Fibroblast of skin of scalp (primary cell): ENCODE measurements at regions not wholly inside any gene's neighbourhood (a gene's known extent, or its start where the extent isn't known, plus 50 kb on each side); places are given as distances from the start of the nearest gene placed in this dataset.

ENCODE experiments used
- DNase-seq: peaks from one replicate; pipeline ENCODE4 v3.0.0-alpha.2; 2013

DNA sequence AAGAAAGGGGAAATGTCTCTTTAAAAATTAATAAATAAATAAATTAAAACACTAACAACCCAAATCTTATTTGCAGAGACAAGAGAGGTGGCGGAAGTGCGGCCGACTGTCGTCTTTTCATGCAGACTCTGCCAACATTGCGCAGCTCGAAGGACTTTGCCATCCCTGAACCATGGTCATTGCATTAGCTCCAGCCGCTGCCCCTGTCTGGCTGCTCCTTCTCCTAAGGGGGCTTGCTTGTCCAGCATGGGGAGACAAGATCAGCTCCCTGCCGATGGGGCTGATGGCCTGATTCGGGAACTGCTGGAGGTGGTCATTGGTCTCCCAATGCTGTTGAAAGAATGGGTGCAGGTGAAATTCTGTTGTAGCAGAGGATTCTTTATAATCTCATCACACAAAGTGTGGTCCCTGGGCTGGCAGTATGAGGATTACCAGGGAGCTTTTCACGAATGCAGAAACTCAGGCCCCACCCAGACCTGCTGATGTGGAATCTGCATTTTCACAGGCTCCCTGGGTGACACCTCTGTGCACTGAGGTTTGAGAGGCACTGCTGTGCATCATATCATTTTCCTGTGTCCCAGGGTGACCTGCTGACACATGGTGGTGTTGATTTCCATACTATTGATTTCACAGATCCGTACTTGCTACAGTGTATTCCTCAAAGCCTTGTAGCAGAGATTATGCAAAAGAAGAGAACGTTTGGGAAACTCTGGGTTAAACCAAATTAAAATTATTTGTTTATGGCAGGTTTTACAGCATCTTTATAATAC is 172.4 kb upstream of the ZMIZ1 start:
- no peak for DNase-seq

DNA sequence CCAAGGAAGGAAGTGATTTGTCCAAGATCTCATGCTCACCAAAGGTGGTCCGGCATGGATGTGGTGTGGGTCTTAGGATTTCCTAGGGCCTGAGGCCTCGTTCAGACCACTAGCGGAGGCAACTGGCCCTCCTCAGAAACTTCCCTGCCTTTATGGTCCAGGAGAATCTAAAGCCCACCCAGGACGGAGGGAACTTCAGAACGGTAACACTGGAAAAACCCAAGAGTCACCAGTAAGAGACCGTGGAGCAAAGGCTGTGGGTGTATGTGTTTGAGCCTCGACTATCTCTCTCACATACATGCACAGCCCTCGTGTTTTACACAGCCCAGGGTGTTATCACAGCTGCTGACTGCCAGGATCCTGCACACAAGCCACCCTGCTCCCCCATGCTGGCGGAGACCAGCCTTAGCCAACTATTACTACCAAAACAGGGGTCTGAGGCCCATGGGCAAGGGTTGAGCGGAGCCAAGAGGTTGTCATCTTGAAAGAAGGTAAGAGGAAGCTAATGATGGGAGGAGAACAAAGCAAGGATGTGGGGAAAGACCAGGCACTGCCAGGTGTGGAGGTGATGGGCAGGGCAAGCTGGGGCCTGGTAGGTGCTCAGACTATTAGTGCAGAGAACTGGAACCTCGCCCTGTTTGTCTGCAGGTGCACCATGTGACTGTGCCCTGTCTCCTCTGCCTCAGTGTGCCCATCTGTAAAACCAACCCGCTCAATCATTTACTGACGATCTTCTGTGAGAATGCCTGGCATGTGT is 170.2 kb upstream of the ZMIZ1 start:
- DNase-seq = no peak

- no peak for DNase-seq
These were observed 169.5 kb upstream of the ZMIZ1 start for GRCh38 chr10:78899098-78899754.

DNA sequence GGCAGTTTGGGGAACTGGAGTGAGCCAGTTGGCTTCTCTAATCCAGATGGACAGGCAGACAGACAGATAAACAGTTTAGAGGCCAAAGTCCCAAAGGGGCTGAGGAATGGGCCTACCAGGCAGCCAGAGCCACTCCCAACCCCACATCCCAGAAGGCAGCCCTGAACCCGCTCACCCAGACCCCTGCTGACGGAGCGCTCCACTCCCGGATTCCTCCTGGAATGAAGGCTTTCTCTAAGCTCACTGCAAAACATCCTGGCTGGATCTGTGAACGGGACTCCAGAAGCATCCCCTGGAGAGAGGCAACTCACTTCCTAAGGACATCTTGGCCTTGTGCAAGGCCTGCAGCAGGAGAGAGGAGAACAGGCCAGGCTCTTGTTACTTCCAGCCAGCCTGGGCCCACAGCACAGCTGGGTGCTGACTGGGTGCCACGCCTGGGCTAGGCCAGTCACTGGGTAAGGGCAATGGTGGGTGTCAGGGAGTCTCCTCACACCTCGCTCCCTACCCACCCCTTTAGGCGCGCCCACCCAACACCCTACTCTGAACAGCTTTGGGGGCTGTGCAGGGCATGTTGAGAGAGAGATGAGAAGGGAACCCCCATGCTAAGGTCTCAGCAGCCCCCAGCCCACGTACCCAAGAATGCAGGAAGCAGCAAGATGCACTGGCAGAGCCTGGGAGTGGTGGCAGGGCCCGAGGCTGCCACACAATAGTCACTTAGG is 168.6 kb upstream of the ZMIZ1 start:
- peak; percentile 79 for DNase-seq

GRCh38 chr10:78900715-78901430 is 167.9 kb upstream of the ZMIZ1 start:
- no peak for DNase-seq

GRCh38 chr10:78901694-78902093 is 167.1 kb upstream of the ZMIZ1 start:
- no peak for DNase-seq

GRCh38 chr10:78902815-78903214 is 166.0 kb upstream of the ZMIZ1 start:
- DNase-seq = no peak

GRCh38 chr10:78903341-78903940 is 165.3 kb upstream of the ZMIZ1 start:
- DNase-seq = no peak

DNA sequence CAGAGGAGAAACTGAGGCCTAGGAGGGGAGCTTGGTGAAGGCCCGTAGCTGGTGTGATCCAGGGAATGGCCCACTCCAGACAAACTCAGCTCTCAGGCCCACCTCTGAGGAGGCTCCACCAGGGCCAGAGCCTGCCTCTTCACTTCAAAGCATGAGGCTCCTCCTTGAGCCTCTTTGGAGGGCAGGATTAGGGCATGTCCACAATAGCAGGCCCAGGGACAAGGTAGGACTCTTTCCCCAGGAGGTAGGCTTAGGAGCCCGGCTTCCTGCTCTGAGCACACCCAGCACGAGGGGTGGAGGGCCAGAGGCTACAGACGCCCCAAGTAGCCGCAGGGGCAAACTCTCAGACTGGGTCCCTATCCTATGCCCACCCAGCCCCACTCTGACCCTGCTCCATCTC is 164.6 kb upstream of the ZMIZ1 start:
- DNase-seq = no peak

DNA sequence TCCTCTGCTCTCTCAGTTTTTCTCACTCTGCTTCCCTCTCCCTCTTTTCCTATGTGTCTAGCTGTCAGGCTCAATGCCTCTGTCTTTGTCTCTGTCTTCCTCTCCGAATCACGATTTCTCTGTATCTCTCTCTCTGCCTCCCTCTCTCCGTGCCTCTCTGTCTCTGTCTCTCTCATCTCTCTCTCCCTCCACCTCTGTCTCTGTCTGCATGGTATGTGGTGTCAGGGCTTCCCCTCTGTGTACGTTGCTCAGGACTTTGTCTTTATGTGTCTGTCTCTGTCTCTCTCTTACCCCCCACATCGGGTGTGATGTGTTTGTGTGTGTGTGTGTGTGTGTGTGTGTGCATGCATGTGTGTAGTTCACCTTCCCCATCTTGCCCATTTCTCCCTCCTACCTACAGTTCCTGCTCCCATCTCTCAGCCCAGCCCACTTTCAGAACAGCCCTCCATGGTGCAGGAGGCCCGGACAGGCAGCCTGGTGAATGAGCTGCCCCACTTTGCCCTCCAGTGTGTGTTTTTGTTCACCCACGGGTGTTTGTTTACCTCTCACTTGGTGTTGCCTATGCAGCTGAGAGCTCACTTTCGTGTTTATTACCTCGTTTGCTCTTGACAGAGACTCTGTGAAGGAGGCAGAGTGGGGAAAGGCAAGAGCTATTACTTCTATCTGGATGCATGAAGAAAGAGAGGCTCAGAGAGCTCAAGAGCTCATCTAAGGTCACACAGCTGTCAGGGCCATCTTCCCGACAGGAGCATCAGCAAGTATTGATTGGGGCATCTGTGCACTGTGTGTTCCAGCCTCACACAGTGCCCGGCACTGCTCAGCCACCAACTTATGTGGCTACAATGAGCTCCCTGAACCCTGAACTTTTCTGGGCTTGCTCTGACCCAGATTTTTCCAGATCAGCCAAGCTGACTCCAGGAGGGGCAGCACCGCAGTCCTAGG is 163.5 kb upstream of the ZMIZ1 start:
- no peak for DNase-seq

DNA sequence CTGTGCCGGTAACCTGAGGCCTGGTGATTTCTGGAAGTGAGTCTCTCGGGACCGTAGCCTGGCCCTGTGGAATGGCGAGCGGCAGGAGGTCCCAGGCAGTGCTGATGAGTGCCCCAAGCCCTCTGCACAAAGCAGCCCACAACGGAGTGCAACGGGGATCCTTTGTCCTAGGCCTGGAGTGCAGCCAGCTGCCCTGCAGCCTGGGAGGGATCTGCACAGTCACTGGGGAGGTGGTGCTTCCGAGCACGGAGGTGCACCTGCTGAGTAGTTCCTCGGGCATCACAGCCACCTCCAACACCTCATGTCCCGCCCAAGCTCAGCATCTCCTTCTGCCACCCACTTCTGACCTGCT is 162.8 kb upstream of the ZMIZ1 start:
- DNase-seq = no peak

DNA sequence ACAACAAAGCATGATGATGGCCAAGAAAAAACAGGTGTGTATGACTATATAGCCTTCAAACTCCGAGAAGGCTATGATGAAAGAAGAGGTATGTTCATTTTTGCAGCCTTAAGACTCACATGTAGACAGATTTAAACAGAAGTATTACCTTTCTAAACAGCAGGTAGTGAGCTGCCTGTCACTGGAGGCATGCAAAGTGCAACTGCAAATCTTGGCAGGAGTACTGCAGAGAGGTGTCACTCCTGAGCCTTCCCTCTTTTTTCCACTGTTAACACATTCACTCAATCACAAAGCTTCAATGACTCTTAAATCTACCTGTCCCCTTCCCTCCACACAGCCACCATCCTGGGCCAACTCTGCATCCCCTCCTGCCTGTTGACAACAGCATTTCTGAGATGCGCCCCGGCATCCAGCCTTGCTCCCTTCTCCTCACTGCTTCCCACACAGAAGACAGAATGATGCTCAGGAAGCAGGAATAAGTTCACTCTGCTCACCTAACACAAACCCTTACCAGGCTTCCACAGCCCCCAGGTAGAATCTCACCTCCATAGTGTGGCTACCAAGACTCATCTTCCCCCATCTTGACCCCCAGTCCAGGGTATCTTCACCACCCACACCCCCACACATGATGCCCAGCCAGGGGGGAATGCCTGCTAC is 161.9 kb upstream of the ZMIZ1 start:
- DNase-seq = no peak

DNA sequence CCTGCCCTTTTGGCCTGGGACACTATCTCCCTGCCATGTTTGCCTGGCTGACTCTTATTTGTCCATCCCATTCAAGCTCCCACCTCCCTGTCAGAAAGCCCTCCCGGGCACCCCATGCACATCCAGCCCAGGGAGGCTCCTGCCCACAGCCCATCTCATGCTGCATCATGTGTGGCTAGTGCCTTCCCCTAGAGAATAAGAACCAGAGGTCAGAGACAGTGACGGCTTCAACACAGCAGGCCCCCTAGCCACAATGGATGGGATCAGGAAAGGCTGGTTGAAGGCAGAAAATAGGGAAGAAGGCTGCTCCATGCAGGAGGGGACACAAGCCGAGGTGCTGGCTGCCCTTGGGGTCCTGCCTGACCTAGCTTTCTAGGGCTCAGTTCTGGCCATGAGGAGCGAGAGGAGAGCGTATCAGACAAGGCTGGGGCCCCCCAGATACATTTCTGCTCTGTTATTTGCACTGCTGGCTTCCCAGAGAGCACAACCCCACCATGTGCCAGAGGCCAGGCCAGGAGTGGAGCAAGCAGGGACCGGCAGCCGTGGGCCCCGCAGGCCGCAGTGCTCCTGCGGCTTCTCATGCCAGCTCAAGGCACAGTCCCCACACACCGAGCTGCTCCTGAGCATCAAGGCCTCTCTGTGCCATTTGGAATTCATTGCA is 161.1 kb upstream of the ZMIZ1 start:
- no peak for DNase-seq

- DNase-seq = no peak
These were observed 159.5 kb upstream of the ZMIZ1 start for GRCh38 chr10:78909221-78909620.

- no peak for DNase-seq
These were observed 158.7 kb upstream of the ZMIZ1 start for GRCh38 chr10:78910021-78910420.

DNA sequence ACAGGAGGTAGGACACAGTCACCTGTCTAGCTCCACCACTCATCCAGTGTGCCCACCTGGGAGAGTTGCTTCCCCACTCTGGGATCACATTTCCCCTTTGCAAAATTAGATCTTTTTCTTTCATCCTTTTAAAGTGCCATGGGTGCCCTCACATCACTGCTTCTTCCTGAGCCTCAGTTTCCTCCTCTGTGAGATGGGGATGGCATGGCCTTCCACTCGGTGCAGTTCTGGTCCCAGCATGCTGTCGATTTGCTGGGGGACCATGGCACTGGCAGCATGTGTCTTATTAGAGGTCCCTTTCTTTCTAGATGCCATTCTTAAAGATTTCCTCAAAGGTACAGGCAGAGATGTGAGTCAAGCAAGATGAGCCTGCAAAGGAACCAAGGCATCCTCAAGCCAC is 158.3 kb upstream of the ZMIZ1 start:
- no peak for DNase-seq

DNA sequence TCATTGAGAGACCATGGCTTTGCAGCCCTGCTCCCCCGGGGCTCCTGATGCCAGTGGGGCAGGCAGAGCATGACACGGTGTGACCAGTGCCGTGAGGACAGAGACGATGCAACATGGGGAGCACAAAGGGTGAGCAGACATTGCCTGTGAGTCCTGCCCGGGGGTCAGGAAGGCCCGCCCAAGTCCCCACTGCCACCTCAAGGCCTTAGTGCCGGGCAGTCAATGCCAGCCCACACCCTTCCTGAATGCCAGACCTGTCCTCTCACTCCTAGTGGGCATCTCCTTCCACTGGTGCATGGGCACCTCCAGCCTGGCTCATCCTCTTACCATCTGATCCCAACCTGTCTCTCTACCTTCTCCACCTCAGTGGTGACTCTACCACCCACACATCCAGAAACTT is 157.9 kb upstream of the ZMIZ1 start:
- no peak for DNase-seq

DNA sequence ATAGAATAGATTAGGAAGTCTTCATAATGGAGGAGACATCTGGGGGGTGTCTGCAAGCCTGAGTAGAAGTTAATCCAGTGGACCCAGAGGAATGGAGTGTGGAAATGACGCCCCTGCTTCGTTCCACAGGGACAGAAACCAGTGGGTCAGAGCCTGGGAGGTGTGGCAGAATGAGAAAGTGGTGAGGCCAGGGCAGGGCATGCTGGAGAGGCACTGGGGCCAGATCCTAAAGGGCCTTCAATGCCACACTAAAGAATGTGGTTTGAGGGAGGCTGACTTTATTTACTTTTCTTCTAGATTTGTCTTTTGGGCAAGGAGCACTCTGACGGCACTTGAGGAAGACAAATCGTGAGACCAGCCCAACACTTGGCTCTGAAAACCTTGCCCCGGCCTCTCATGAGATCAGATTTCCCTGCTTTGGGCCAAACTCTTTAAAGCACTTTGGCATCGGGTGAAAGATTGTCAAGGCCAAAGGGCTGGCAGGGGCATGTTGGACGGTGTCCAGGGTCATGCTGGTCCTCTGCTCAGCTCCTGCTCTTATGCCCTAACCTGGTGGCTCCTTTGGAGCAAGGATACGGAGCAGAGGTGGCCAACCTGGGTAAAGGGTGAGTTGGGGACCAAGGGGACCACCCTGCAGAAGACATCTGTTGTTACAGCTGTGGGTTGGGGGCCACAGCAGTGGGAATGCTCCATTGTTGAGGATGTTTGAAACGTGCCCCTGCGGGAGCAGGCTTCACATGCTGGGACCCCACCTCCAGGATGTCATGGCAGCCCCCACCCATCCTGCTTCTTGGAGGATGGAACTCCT is 157.0 kb upstream of the ZMIZ1 start:
- DNase-seq = no peak
